ENCODE measurements at regions not wholly inside any gene's neighbourhood (a gene's known extent, or its start where the extent isn't known, plus 50 kb on each side); places are given as distances from the start of the nearest gene placed in this dataset.

GRCh38 chr3:24854748-24855147 lies 360.1 kb upstream of the THRB start:
- no peak overlapping the region for H3K4me3 ChIP-seq (ENCODE audit: low read depth, low read length)
- TF ChIP-seq CTCF (IDR thresholded peaks at IDR 0.05; ENCODE audit: low read depth, low read length) (no peak), MYC (IDR thresholded peaks at IDR 0.05; ENCODE audit: low read depth, low read length) (no peak), POLR2A (IDR thresholded peaks at IDR 0.05; ENCODE audit: extremely low read depth, insufficient read length) (no peak)
- TF ChIP-seq, protein P1, sequence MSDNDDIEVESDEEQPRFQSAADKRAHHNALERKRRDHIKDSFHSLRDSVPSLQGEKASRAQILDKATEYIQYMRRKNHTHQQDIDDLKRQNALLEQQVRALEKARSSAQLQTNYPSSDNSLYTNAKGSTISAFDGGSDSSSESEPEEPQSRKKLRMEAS (IDR thresholded peaks at IDR 0.05; ENCODE audit: low read depth, low read length), result no peak

DNA sequence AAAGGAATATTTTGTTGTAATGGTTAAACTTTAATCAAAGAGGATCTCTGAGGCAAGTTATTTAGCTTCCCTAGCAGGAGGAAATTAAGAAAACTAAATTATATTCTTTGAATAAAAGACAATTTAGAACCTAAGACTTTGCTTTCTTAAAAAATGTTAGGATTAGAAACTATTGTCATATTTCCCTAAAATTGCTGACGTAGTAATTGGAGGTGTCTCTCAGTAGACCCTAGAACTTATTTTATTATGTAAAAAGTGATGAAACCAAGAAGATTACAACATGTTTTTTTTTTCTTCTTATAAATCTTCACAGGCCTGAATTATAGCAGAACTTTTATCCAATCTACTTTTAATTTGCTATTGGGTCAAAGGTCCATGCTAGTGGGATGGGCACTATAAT lies 363.3 kb upstream of the THRB start:
- no peak for DNase-seq (ENCODE audit: low read depth)
- TF ChIP-seq MYC (IDR thresholded peaks at IDR 0.05; ENCODE audit: low read depth, low read length) (no peak), CTCF (IDR thresholded peaks at IDR 0.05; ENCODE audit: low read depth, low read length) (no peak), POLR2A (IDR thresholded peaks at IDR 0.05; ENCODE audit: extremely low read depth, insufficient read length) (no peak)
- TF ChIP-seq, protein P1 (IDR thresholded peaks at IDR 0.05; ENCODE audit: low read depth, low read length), result no peak
- no peak overlapping the region for H3K4me3 ChIP-seq (ENCODE audit: low read depth, low read length)

More at GRCh38 chr3:24854748-24855147, 360.1 kb upstream of the THRB start:
- DNase-seq (ENCODE audit: low read depth), result no peak

DNA sequence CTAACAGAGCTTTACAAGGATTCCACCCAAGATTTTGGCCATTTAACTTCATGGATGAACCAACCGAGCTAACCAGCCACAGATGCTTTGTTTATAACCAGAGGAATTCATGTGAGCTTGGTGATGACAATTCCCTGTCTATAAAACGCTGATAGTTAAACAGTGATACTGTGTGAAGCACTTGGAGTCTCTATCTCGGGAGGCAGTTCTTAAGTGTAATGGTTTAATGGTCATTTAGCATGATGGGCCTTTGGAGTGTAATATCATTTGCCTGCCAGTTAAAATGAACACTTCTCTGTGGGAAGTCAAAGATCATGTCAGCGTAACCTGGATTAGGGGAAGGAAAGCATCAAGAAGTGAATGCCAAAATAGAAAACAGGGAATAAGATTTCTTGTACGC lies 368.6 kb upstream of the THRB start:
- no peak for TF ChIP-seq POLR2A (IDR thresholded peaks at IDR 0.05; ENCODE audit: extremely low read depth, insufficient read length)
- no peak for TF ChIP-seq MYC (IDR thresholded peaks at IDR 0.05; ENCODE audit: low read depth, low read length)
- TF ChIP-seq CTCF (IDR thresholded peaks at IDR 0.05; ENCODE audit: low read depth, low read length), result no peak
- TF ChIP-seq, protein P1 (IDR thresholded peaks at IDR 0.05; ENCODE audit: low read depth, low read length), result no peak
- H3K4me3 ChIP-seq (ENCODE audit: low read depth, low read length), result no peak overlapping the region

DNA sequence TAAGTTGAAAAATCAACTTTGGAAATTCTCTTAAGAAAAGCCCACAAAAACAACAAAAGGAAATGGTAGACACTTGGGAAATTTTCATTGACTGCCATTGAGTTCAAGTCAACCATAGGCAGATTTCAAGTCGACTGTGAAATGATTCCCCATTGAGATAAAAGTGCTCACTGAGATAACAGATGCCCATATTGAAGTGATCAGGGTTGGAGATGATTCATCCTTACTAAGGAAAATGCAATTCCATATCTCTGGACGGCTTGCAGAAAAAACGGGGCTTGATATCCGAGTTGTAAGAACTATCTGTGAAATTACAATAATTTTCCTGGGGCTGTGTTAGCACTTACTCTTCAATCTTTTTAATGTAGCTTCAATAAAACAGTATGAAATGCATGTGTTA lies 373.1 kb upstream of the THRB start:
- no peak overlapping the region for H3K4me3 ChIP-seq (ENCODE audit: low read depth, low read length)
- TF ChIP-seq, protein P1 (IDR thresholded peaks at IDR 0.05; ENCODE audit: low read depth, low read length), result no peak
- TF ChIP-seq MYC (IDR thresholded peaks at IDR 0.05; ENCODE audit: low read depth, low read length) (no peak), CTCF (IDR thresholded peaks at IDR 0.05; ENCODE audit: low read depth, low read length) (no peak), POLR2A (IDR thresholded peaks at IDR 0.05; ENCODE audit: extremely low read depth, insufficient read length) (no peak)
- DNase-seq (ENCODE audit: low read depth), result no peak

More for the DNA sequence above, 368.6 kb upstream of the THRB start:
- no peak for DNase-seq (ENCODE audit: low read depth)

DNA sequence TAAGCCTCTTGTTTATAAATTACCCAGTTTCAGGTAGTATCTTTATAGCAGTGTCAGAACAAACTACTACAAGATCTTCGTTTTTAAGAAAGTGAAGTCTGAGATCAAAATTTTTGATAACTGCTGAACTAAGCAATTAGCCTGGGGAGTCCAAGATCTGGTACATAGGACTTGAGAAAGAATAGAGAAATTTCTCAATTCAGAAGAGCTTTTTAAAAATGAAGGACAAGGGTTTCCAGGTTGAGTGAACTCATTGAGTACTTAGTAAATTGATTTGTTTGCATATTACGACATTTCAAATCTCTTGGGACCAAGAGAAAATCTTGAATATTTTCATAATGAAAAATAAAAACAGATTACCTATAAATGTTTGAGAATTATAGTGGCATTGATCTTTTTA lies 386.6 kb upstream of the THRB start:
- no peak for DNase-seq (ENCODE audit: low read depth)
- TF ChIP-seq POLR2A (IDR thresholded peaks at IDR 0.05; ENCODE audit: extremely low read depth, insufficient read length), result no peak
- TF ChIP-seq CTCF (IDR thresholded peaks at IDR 0.05; ENCODE audit: low read depth, low read length), result no peak
- TF ChIP-seq, protein P1 (IDR thresholded peaks at IDR 0.05; ENCODE audit: low read depth, low read length), result no peak
- TF ChIP-seq MYC (IDR thresholded peaks at IDR 0.05; ENCODE audit: low read depth, low read length), result no peak
- no peak overlapping the region for H3K4me3 ChIP-seq (ENCODE audit: low read depth, low read length)

DNA sequence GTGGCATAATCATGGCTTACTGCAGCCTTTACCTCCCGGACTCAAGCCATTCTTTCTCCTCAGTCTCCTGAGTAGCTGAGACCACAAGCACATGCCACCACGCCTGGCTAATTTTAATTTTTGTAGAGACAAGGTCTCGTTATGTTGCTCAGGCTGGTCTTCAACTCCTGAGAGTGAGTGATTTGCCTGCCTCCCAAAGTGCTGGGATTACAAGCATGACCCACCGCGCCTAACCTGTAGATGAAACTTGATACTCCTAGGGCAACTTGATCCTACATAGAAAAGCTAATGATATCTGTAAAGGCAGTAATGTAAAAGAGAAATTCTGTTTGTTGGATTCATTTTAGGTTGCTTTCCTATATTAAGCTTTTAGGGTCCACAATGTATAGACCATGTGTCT lies 391.9 kb upstream of the THRB start:
- H3K4me3 ChIP-seq (ENCODE audit: low read depth, low read length), result no peak overlapping the region
- no peak for DNase-seq (ENCODE audit: low read depth)
- TF ChIP-seq CTCF (IDR thresholded peaks at IDR 0.05; ENCODE audit: low read depth, low read length) (no peak), MYC (IDR thresholded peaks at IDR 0.05; ENCODE audit: low read depth, low read length) (no peak), POLR2A (IDR thresholded peaks at IDR 0.05; ENCODE audit: extremely low read depth, insufficient read length) (no peak)
- TF ChIP-seq, protein P1 (IDR thresholded peaks at IDR 0.05; ENCODE audit: low read depth, low read length), result no peak

All from NB4 (cell line).